ENCODE measurements at regions not wholly inside any gene's neighbourhood (a gene's known extent, or its start where the extent isn't known, plus 50 kb on each side); places are given as distances from the start of the nearest gene placed in this dataset.

GRCh38 chr20:12638633-12639312 is 370.0 kb upstream of the SPTLC3 start:
- no peaks in the 10 kb centered on the region for H3K9me3 Mint-ChIP-seq
- H3K27me3 Mint-ChIP-seq = peaks cover 3% of the 10 kb centered on the region
- H3K4me1 Mint-ChIP-seq (ENCODE audit: unreplicated experiment) = no peaks in the 10 kb centered on the region
- DNase-seq (ENCODE audit: extremely low spot score, unreplicated experiment) = no peak
- no peak overlapping the region for H3K4me3 Mint-ChIP-seq
- TF ChIP-seq CTCF (conservative IDR thresholded peaks at IDR 0.05) = no peak
- H3K36me3 Mint-ChIP-seq = no peaks in the 10 kb centered on the region
- no peak overlapping the region for H3K27ac Mint-ChIP-seq

- H3K27ac Mint-ChIP-seq = no peak overlapping the region
Observed at GRCh38 chr20:12640251-12640650, 368.5 kb upstream of the SPTLC3 start.

GRCh38 chr20:12641619-12642018 is 367.2 kb upstream of the SPTLC3 start:
- H3K4me3 Mint-ChIP-seq = no peak overlapping the region
- H3K27me3 Mint-ChIP-seq = peaks cover 3% of the 10 kb centered on the region
- H3K36me3 Mint-ChIP-seq = no peaks in the 10 kb centered on the region
- no peak for TF ChIP-seq CTCF (conservative IDR thresholded peaks at IDR 0.05)
- H3K4me1 Mint-ChIP-seq (ENCODE audit: unreplicated experiment) = peaks cover 12% of the 10 kb centered on the region
- no peak overlapping the region for H3K27ac Mint-ChIP-seq
- DNase-seq (ENCODE audit: extremely low spot score, unreplicated experiment) = no peak
- no peaks in the 10 kb centered on the region for H3K9me3 Mint-ChIP-seq

More at GRCh38 chr20:12640251-12640650, 368.5 kb upstream of the SPTLC3 start:
- Mint-ChIP-seq H3K27me3 (peaks cover 3% of the 10 kb centered on the region), H3K4me1 (ENCODE audit: unreplicated experiment) (peaks cover 12% of the 10 kb centered on the region), H3K9me3 (no peaks in the 10 kb centered on the region), H3K36me3 (no peaks in the 10 kb centered on the region), H3K4me3 (no peak overlapping the region)
- no peak for DNase-seq (ENCODE audit: extremely low spot score, unreplicated experiment)
- no peak for TF ChIP-seq CTCF (conservative IDR thresholded peaks at IDR 0.05)

GRCh38 chr20:12644461-12644860 is 364.3 kb upstream of the SPTLC3 start:
- Mint-ChIP-seq H3K4me1 (ENCODE audit: unreplicated experiment) (peaks cover 12% of the 10 kb centered on the region), H3K27me3 (peaks cover 3% of the 10 kb centered on the region), H3K9me3 (no peaks in the 10 kb centered on the region), H3K4me3 (no peak overlapping the region), H3K27ac (no peak overlapping the region), H3K36me3 (no peaks in the 10 kb centered on the region)
- TF ChIP-seq CTCF (conservative IDR thresholded peaks at IDR 0.05) = no peak
- no peak for DNase-seq (ENCODE audit: extremely low spot score, unreplicated experiment)

- Mint-ChIP-seq H3K4me3 (no peak overlapping the region), H3K36me3 (no peaks in the 10 kb centered on the region), H3K27me3 (no peaks in the 10 kb centered on the region), H3K9me3 (no peaks in the 10 kb centered on the region), H3K4me1 (ENCODE audit: unreplicated experiment) (peaks cover 9% of the 10 kb centered on the region), H3K27ac (no peak overlapping the region)
- TF ChIP-seq CTCF (conservative IDR thresholded peaks at IDR 0.05) = no peak
- no peak for DNase-seq (ENCODE audit: extremely low spot score, unreplicated experiment)
Observed at GRCh38 chr20:12649234-12649633, 359.5 kb upstream of the SPTLC3 start.

All from type B pancreatic cell (in vitro differentiated cells).